ENCODE measurements at regions not wholly inside any gene's neighbourhood (a gene's known extent, or its start where the extent isn't known, plus 50 kb on each side); places are given as distances from the start of the nearest gene placed in this dataset.

DNA sequence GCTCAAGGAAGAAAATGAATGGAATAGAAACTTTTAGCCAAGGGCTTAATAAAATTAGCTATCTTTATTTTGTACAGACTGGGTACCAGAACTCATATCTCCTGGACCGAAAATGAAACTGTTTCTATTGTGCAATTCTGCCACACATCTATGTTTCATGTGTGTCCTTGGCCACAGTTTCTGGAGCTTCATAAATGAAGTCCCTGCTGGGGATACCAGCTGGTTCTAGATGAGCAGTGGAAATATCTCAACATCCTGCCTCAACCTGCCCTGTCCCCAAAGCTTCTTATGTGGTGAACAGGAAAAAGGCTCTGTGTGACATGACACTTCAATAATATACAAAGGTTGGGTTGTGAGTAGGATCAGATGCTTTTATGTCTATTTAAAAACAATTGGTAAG is 310.1 kb upstream of the SORCS1 start:
- Histone ChIP-seq H3K36me3 (ENCODE audit: control insufficient read depth in 2 of 2, insufficient read depth in 1 of 2, low read length in 2 of 2) (no peaks in the 10 kb centered on the region), H3K4me3 (ENCODE audit: low read depth, low read length) (no peak overlapping the region), H3K27ac (ENCODE audit: extremely low read depth, low read depth, low read length) (no peak overlapping the region), H3K4me1 (ENCODE audit: control insufficient read depth, insufficient read depth, low read length) (no peaks in the 10 kb centered on the region), H3K9me3 (ENCODE audit: control insufficient read depth, insufficient read depth, low read depth, low read length) (no peaks in the 10 kb centered on the region)
- ChIA-PET CTCF (interaction anchor here (0.6 kb wide), 1 partner anchor 1297 kb away, joined by 3 read pairs; no protein-coding TSS in a partner anchor), POLR2A (no interaction called here)
- TF ChIP-seq ZIC2 (tag by site-specific recombination; IDR thresholded peaks at IDR 0.05) (no peak), ZNF610 (tag by site-specific recombination; IDR thresholded peaks at IDR 0.05; ENCODE audit: borderline replicate concordance) (no peak), ZNF473 (tag by site-specific recombination; IDR thresholded peaks at IDR 0.05) (no peak), ZBTB21 (tag by site-specific recombination; IDR thresholded peaks at IDR 0.05) (no peak), GLIS2 (tag by site-specific recombination; IDR thresholded peaks at IDR 0.05) (no peak), ZNF785 (tag by site-specific recombination; IDR thresholded peaks at IDR 0.05) (no peak), ZEB2 (tag by site-specific recombination; IDR thresholded peaks at IDR 0.05) (no peak), ZNF416 (tag by site-specific recombination; IDR thresholded peaks at IDR 0.05) (no peak), BCL6B (tag by site-specific recombination; IDR thresholded peaks at IDR 0.05) (no peak)

DNA sequence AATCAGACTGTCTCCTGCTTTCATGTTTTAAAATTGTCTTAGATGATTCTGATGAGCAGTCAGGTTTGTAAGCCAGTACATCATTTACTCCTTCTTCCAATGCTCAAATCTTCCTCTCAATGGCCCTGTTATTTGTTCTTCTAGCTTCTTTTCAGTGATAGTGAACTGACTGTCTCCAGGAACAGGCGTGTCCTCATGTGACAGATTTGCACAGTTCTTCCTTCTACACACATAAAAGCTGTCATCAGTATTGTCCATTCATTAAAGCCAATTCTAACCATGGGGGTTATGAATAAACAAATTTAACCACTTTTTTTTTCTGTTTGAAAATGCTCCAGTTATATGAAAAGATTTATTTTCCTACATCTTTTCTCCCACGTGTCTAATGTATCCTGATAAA is 308.7 kb upstream of the SORCS1 start:
- Histone ChIP-seq H3K27ac (ENCODE audit: extremely low read depth, low read depth, low read length) (no peak overlapping the region), H3K36me3 (ENCODE audit: control insufficient read depth in 2 of 2, insufficient read depth in 1 of 2, low read length in 2 of 2) (no peaks in the 10 kb centered on the region), H3K4me3 (ENCODE audit: low read depth, low read length) (no peak overlapping the region), H3K4me1 (ENCODE audit: control insufficient read depth, insufficient read depth, low read length) (no peaks in the 10 kb centered on the region), H3K9me3 (ENCODE audit: control insufficient read depth, insufficient read depth, low read depth, low read length) (no peaks in the 10 kb centered on the region)
- POLR2A ChIA-PET: no interaction called here
- TF ChIP-seq OVOL3 (tag by site-specific recombination; IDR thresholded peaks at IDR 0.05): no peak
- TF ChIP-seq ZNF114 (tag by site-specific recombination; IDR thresholded peaks at IDR 0.05): no peak
- TF ChIP-seq ZBTB8A (tag by site-specific recombination; IDR thresholded peaks at IDR 0.05): no peak
- no peak for TF ChIP-seq ZNF843 (tag by site-specific recombination; IDR thresholded peaks at IDR 0.05)
- TF ChIP-seq RBAK (tag by site-specific recombination; IDR thresholded peaks at IDR 0.05): no peak
- no peak for TF ChIP-seq MYNN (tag by site-specific recombination; IDR thresholded peaks at IDR 0.05; ENCODE audit: borderline replicate concordance)
- TF ChIP-seq ZNF24 (tag by site-specific recombination; IDR thresholded peaks at IDR 0.05): no peak
- TF ChIP-seq KLF8 (tag by site-specific recombination; IDR thresholded peaks at IDR 0.05): no peak
- no peak for TF ChIP-seq KLF16 (tag by site-specific recombination; IDR thresholded peaks at IDR 0.05)
- TF ChIP-seq REST (tag by site-specific recombination; IDR thresholded peaks at IDR 0.05): no peak
- TF ChIP-seq EGR2 (tag by site-specific recombination; IDR thresholded peaks at IDR 0.05; ENCODE audit: low read depth): no peak
- TF ChIP-seq ZNF416 (tag by site-specific recombination; IDR thresholded peaks at IDR 0.05): no peak
- no peak for TF ChIP-seq YY2 (tag by site-specific recombination; IDR thresholded peaks at IDR 0.05)
- TF ChIP-seq, protein P1, sequence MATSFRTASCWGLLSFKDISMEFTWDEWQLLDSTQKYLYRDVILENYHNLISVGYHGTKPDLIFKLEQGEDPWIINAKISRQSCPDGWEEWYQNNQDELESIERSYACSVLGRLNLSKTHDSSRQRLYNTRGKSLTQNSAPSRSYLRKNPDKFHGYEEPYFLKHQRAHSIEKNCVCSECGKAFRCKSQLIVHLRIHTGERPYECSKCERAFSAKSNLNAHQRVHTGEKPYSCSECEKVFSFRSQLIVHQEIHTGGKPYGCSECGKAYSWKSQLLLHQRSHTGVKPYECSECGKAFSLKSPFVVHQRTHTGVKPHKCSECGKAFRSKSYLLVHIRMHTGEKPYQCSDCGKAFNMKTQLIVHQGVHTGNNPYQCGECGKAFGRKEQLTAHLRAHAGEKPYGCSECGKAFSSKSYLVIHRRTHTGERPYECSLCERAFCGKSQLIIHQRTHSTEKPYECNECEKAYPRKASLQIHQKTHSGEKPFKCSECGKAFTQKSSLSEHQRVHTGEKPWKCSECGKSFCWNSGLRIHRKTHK (tag by site-specific recombination; IDR thresholded peaks at IDR 0.05): no peak
- TF ChIP-seq SCRT1 (tag by site-specific recombination; IDR thresholded peaks at IDR 0.05; ENCODE audit: borderline replicate concordance): no peak
- TF ChIP-seq, protein P2, sequence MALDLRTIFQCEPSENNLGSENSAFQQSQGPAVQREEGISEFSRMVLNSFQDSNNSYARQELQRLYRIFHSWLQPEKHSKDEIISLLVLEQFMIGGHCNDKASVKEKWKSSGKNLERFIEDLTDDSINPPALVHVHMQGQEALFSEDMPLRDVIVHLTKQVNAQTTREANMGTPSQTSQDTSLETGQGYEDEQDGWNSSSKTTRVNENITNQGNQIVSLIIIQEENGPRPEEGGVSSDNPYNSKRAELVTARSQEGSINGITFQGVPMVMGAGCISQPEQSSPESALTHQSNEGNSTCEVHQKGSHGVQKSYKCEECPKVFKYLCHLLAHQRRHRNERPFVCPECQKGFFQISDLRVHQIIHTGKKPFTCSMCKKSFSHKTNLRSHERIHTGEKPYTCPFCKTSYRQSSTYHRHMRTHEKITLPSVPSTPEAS (tag by site-specific recombination; IDR thresholded peaks at IDR 0.05): no peak
- TF ChIP-seq, protein P3, sequence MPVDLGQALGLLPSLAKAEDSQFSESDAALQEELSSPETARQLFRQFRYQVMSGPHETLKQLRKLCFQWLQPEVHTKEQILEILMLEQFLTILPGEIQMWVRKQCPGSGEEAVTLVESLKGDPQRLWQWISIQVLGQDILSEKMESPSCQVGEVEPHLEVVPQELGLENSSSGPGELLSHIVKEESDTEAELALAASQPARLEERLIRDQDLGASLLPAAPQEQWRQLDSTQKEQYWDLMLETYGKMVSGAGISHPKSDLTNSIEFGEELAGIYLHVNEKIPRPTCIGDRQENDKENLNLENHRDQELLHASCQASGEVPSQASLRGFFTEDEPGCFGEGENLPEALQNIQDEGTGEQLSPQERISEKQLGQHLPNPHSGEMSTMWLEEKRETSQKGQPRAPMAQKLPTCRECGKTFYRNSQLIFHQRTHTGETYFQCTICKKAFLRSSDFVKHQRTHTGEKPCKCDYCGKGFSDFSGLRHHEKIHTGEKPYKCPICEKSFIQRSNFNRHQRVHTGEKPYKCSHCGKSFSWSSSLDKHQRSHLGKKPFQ (tag by site-specific recombination; IDR thresholded peaks at IDR 0.05): no peak
- TF ChIP-seq ZEB2 (tag by site-specific recombination; IDR thresholded peaks at IDR 0.05): no peak
- CTCF ChIA-PET: no interaction called here
